Fibroblast of upper back skin (primary cell): ENCODE measurements at regions not wholly inside any gene's neighbourhood (a gene's known extent, or its start where the extent isn't known, plus 50 kb on each side); places are given as distances from the start of the nearest gene placed in this dataset.

ENCODE experiments used
- DNase-seq: peaks from one replicate; pipeline ENCODE4 v3.0.0-alpha.2; 2013

- no peak for DNase-seq
These were observed 96.0 kb upstream of the PRDM1 start for GRCh38 chr6:105990151-105990550.

GRCh38 chr6:105988812-105989577 lies 97.1 kb upstream of the PRDM1 start:
- no peak for DNase-seq

- DNase-seq, result peak; percentile 64
These were observed 97.8 kb upstream of the PRDM1 start for GRCh38 chr6:105988321-105988720.

GRCh38 chr6:105987516-105987915 lies 98.6 kb upstream of the PRDM1 start:
- DNase-seq, result no peak

- peak; percentile 62 for DNase-seq
These were observed 99.1 kb upstream of the PRDM1 start for GRCh38 chr6:105986998-105987397.

GRCh38 chr6:105985816-105986632 lies 100.1 kb upstream of the PRDM1 start:
- DNase-seq, result no peak

- DNase-seq, result no peak
These were observed 100.9 kb upstream of the PRDM1 start for GRCh38 chr6:105985098-105985815.

GRCh38 chr6:105983763-105984162 lies 102.4 kb upstream of the PRDM1 start:
- no peak for DNase-seq

GRCh38 chr6:105982761-105983540 lies 103.2 kb upstream of the PRDM1 start:
- no peak for DNase-seq

- DNase-seq, result no peak
These were observed 104.2 kb upstream of the PRDM1 start for GRCh38 chr6:105981888-105982358.

GRCh38 chr6:105981002-105981887 lies 104.9 kb upstream of the PRDM1 start:
- DNase-seq, result no peak

GRCh38 chr6:105978974-105979373 lies 107.2 kb upstream of the PRDM1 start:
- DNase-seq, result no peak

GRCh38 chr6:105977934-105978504 lies 108.1 kb upstream of the PRDM1 start:
- DNase-seq, result no peak

GRCh38 chr6:105974986-105975385 lies 111.2 kb upstream of the PRDM1 start:
- peak; percentile 23 for DNase-seq

GRCh38 chr6:105972440-105972839 lies 113.7 kb upstream of the PRDM1 start:
- DNase-seq, result no peak

GRCh38 chr6:105968603-105969333 lies 117.4 kb upstream of the PRDM1 start:
- DNase-seq, result no peak

GRCh38 chr6:105967917-105968602 lies 118.1 kb upstream of the PRDM1 start:
- no peak for DNase-seq

- DNase-seq, result no peak
These were observed 119.7 kb upstream of the PRDM1 start for GRCh38 chr6:105966481-105966880.

GRCh38 chr6:105964979-105965760 lies 121.0 kb upstream of the PRDM1 start:
- no peak for DNase-seq
